ENCODE measurements at regions not wholly inside any gene's neighbourhood (a gene's known extent, or its start where the extent isn't known, plus 50 kb on each side); places are given as distances from the start of the nearest gene placed in this dataset.

DNA sequence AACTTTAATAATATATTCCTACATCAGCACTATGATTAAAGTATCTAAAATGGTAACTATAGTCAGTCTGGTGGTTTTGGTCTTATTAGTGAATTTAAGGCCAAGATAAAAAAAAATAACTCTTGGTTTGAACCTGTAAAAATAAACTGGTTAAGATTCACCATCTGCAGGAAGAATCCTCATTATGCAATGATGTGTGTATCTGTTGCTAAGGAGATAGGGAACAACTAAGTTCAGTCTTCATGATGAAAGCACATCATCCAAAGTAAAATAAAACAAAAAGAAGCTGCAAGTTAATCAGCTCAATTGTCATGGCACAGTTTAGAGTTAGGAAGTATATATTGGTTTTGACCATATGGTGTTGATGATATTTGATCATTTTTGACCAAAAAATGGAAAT, 466.0 kb downstream of the NYAP2 start:
- TF ChIP-seq, protein P1, sequence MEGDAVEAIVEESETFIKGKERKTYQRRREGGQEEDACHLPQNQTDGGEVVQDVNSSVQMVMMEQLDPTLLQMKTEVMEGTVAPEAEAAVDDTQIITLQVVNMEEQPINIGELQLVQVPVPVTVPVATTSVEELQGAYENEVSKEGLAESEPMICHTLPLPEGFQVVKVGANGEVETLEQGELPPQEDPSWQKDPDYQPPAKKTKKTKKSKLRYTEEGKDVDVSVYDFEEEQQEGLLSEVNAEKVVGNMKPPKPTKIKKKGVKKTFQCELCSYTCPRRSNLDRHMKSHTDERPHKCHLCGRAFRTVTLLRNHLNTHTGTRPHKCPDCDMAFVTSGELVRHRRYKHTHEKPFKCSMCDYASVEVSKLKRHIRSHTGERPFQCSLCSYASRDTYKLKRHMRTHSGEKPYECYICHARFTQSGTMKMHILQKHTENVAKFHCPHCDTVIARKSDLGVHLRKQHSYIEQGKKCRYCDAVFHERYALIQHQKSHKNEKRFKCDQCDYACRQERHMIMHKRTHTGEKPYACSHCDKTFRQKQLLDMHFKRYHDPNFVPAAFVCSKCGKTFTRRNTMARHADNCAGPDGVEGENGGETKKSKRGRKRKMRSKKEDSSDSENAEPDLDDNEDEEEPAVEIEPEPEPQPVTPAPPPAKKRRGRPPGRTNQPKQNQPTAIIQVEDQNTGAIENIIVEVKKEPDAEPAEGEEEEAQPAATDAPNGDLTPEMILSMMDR (IDR thresholded peaks at IDR 0.05; ENCODE audit: borderline replicate concordance): no peak
- H3K4me3 ChIP-seq: no peak overlapping the region
- no peaks in the 10 kb centered on the region for H3K9me3 ChIP-seq (replicated peaks)
- H3K4me1 ChIP-seq: no peaks in the 10 kb centered on the region
- intact Hi-C loops (cut with micrococcal nuclease): no loop called here
- no peak overlapping the region for H3K27ac ChIP-seq (replicated peaks)
- no peaks in the 10 kb centered on the region for H3K36me3 ChIP-seq
- H3K27me3 ChIP-seq (ENCODE audit: low read depth): no peaks in the 10 kb centered on the region
- DNase-seq: no peak

GRCh38 chr2:225864394-225864793, 464.9 kb downstream of the NYAP2 start:
- Histone ChIP-seq H3K27ac (replicated peaks) (no peak overlapping the region), H3K4me1 (no peaks in the 10 kb centered on the region), H3K27me3 (ENCODE audit: low read depth) (no peaks in the 10 kb centered on the region), H3K9me3 (replicated peaks) (no peaks in the 10 kb centered on the region), H3K4me3 (no peak overlapping the region), H3K36me3 (no peaks in the 10 kb centered on the region)
- intact Hi-C loops (cut with micrococcal nuclease): no loop called here
- no peak for DNase-seq
- TF ChIP-seq, protein P1 (IDR thresholded peaks at IDR 0.05; ENCODE audit: borderline replicate concordance): no peak

DNA sequence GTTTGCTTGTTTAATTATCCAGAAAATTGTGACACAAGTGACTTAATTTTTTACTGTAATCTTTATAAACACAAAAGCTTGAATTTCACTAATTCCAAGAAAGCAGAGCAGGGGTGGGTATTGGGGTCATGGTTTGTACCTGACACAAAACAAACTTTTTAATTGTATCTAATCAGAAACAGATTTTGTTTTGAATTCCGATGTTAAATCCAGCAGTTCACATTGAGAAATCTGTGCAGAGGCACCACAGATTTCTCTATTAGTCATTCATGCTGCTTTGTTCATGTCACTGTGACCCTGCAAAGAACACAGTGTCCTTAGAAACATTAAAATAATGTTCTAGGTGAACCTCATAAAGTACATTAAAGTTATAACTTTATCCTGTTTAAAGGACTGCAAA, 443.4 kb downstream of the NYAP2 start:
- Histone ChIP-seq H3K36me3 (no peaks in the 10 kb centered on the region), H3K4me1 (no peaks in the 10 kb centered on the region), H3K27ac (replicated peaks) (no peak overlapping the region), H3K4me3 (no peak overlapping the region), H3K27me3 (ENCODE audit: low read depth) (no peaks in the 10 kb centered on the region), H3K9me3 (replicated peaks) (no peaks in the 10 kb centered on the region)
- intact Hi-C loops (cut with micrococcal nuclease): no loop called here
- DNase-seq: no peak
- TF ChIP-seq, protein P1 (IDR thresholded peaks at IDR 0.05; ENCODE audit: borderline replicate concordance): no peak

DNA sequence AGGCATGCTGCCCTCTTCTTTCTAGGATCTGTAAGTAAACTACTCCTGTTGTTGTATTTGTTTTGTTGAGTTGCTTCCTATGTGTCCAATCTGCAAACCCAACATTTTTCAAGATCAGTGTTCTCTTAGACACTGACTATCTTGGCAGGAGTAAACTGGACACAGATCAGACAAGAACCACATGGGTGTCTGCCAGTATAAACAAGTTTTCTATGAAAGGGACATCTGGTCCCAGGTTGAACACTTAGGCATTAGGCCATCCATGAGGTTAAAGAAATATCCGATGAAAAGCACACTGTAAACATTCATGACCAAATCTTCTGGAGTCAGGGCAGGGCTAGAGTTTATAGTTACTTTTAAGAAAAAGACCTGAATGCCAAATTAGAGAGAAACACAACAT, 441.8 kb downstream of the NYAP2 start:
- TF ChIP-seq, protein P1 (IDR thresholded peaks at IDR 0.05; ENCODE audit: borderline replicate concordance): no peak
- Histone ChIP-seq H3K9me3 (replicated peaks) (no peaks in the 10 kb centered on the region), H3K27ac (replicated peaks) (no peak overlapping the region), H3K4me3 (no peak overlapping the region), H3K4me1 (no peaks in the 10 kb centered on the region), H3K36me3 (no peaks in the 10 kb centered on the region), H3K27me3 (ENCODE audit: low read depth) (no peaks in the 10 kb centered on the region)
- DNase-seq: no peak
- intact Hi-C loops (cut with micrococcal nuclease): no loop called here

DNA sequence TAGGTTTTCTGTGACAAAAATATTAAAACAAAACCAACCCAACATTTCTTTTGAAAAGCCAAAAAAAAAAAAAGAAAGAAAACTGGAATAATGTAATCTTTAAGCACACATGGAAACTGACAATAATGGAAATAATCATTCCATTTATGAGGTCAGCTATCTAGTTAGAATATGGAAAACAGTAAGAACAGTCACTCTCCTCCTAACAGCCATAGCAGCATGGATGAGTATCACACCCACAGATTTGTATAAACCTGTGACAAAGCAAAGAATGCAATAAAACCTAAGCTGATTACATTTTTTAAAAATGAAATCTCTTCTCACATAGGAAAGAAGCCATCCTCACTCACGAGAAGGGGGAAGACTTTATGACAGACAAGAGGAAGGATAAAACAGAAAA, 437.8 kb downstream of the NYAP2 start:
- Histone ChIP-seq H3K4me1 (no peaks in the 10 kb centered on the region), H3K9me3 (replicated peaks) (no peaks in the 10 kb centered on the region), H3K27me3 (ENCODE audit: low read depth) (no peaks in the 10 kb centered on the region), H3K36me3 (no peaks in the 10 kb centered on the region), H3K27ac (replicated peaks) (no peak overlapping the region), H3K4me3 (no peak overlapping the region)
- intact Hi-C loops (cut with micrococcal nuclease): no loop called here
- TF ChIP-seq, protein P1 (IDR thresholded peaks at IDR 0.05; ENCODE audit: borderline replicate concordance): no peak
- no peak for DNase-seq

Data from left ventricle myocardium inferior (tissue), 1 donor.